ENCODE measurements at regions not wholly inside any gene's neighbourhood (a gene's known extent, or its start where the extent isn't known, plus 50 kb on each side); places are given as distances from the start of the nearest gene placed in this dataset.

DNA sequence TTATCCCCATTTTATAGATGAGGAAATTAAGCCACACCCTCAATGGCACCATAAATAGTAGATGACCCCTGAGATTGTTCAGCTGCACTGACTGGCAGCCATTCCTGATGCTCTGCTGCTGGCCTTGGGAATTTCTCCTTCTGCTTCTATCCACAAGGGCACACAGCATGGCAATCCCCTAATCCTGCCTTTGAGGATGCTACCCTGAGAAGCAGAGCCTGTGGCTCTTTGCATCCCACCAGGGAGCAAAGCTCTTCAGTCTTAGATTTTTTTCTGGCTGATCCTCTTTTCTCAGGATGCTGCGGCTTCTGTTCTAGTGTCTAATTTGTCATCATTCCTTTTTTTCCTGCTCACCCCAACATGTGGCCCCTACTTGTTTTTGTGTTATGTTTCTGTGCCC, 114.8 kb downstream of the TMX1 start (continued):
- TF ChIP-seq, protein P1, sequence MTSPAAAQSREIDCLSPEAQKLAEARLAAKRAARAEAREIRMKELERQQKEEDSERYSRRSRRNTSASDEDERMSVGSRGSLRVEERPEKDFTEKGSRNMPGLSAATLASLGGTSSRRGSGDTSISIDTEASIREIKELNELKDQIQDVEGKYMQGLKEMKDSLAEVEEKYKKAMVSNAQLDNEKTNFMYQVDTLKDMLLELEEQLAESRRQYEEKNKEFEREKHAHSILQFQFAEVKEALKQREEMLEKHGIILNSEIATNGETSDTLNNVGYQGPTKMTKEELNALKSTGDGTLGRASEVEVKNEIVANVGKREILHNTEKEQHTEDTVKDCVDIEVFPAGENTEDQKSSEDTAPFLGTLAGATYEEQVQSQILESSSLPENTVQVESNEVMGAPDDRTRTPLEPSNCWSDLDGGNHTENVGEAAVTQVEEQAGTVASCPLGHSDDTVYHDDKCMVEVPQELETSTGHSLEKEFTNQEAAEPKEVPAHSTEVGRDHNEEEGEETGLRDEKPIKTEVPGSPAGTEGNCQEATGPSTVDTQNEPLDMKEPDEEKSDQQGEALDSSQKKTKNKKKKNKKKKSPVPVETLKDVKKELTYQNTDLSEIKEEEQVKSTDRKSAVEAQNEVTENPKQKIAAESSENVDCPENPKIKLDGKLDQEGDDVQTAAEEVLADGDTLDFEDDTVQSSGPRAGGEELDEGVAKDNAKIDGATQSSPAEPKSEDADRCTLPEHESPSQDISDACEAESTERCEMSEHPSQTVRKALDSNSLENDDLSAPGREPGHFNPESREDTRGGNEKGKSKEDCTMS (CRISPR knock-in tag; conservative IDR thresholded peaks at IDR 0.05) = no peak
- TF ChIP-seq JUNB (CRISPR knock-in tag; IDR thresholded peaks at IDR 0.05; ENCODE audit: borderline replicate concordance) (no peak), ZNF546 (CRISPR knock-in tag; conservative IDR thresholded peaks at IDR 0.05) (no peak), GPN1 (CRISPR knock-in tag; IDR thresholded peaks at IDR 0.05; ENCODE audit: borderline replicate concordance) (no peak), ZNF678 (CRISPR knock-in tag; IDR thresholded peaks at IDR 0.05) (no peak), ZNF563 (CRISPR knock-in tag; IDR thresholded peaks at IDR 0.05) (no peak), ZNF143 (CRISPR knock-in tag; IDR thresholded peaks at IDR 0.05) (no peak), ZSCAN5A (CRISPR knock-in tag; IDR thresholded peaks at IDR 0.05; ENCODE audit: borderline replicate concordance) (no peak), BRCA1 (CRISPR knock-in tag; IDR thresholded peaks at IDR 0.05) (no peak), RARA (CRISPR knock-in tag; IDR thresholded peaks at IDR 0.05) (no peak)
- TF ChIP-seq, protein P2, sequence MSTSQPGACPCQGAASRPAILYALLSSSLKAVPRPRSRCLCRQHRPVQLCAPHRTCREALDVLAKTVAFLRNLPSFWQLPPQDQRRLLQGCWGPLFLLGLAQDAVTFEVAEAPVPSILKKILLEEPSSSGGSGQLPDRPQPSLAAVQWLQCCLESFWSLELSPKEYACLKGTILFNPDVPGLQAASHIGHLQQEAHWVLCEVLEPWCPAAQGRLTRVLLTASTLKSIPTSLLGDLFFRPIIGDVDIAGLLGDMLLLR (CRISPR knock-in tag; IDR thresholded peaks at IDR 0.05) = no peak
- TF ChIP-seq, protein P3, sequence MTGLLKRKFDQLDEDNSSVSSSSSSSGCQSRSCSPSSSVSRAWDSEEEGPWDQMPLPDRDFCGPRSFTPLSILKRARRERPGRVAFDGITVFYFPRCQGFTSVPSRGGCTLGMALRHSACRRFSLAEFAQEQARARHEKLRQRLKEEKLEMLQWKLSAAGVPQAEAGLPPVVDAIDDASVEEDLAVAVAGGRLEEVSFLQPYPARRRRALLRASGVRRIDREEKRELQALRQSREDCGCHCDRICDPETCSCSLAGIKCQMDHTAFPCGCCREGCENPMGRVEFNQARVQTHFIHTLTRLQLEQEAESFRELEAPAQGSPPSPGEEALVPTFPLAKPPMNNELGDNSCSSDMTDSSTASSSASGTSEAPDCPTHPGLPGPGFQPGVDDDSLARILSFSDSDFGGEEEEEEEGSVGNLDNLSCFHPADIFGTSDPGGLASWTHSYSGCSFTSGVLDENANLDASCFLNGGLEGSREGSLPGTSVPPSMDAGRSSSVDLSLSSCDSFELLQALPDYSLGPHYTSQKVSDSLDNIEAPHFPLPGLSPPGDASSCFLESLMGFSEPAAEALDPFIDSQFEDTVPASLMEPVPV (CRISPR knock-in tag; IDR thresholded peaks at IDR 0.05) = no peak
- TF ChIP-seq, protein P4, sequence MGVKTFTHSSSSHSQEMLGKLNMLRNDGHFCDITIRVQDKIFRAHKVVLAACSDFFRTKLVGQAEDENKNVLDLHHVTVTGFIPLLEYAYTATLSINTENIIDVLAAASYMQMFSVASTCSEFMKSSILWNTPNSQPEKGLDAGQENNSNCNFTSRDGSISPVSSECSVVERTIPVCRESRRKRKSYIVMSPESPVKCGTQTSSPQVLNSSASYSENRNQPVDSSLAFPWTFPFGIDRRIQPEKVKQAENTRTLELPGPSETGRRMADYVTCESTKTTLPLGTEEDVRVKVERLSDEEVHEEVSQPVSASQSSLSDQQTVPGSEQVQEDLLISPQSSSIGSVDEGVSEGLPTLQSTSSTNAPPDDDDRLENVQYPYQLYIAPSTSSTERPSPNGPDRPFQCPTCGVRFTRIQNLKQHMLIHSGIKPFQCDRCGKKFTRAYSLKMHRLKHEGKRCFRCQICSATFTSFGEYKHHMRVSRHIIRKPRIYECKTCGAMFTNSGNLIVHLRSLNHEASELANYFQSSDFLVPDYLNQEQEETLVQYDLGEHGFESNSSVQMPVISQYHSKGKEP (CRISPR knock-in tag; IDR thresholded peaks at IDR 0.05) = no peak

All from HepG2 (cell line).